ENCODE measurements at regions not wholly inside any gene's neighbourhood (a gene's known extent, or its start where the extent isn't known, plus 50 kb on each side); places are given as distances from the start of the nearest gene placed in this dataset.

DNA sequence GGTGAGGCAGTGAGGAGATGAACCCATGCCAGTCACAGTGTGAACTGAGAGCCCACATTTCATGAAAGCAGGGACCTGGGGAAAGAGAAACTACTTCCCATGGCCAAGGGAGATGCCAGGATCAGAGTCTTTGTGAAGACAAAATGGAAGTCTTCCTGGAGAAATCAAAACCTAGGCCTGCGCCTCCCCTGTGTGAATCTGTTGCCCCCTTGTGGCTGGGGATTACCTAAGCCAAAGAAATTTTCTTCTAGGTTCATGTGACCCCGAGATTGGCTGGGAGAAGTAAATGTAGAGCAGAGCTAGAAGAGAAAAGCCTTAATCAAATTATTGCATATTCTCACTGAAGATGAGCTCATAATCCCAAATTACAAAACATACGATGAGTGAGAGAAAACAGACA lies 1075.3 kb downstream of the TBC1D22A start:
- H3K27ac ChIP-seq (ENCODE audit: low read length) = no peak overlapping the region
- no TSS peak for BruUV-seq (replicated peaks)
- no peak for ATAC-seq
- intact Hi-C loops (cut with micrococcal nuclease; ENCODE audit: unreplicated experiment) (no loop called here), in situ Hi-C loops (cut with HindIII; ENCODE audit: low pct_unique_long_range_greater_than_20kb, low sequenced_read_pairs) (no loop called here)
- no peaks in the 10 kb centered on the region for H3K27me3 ChIP-seq (ENCODE audit: control insufficient read depth, insufficient read depth, low read length)
- POLR2A ChIA-PET = no interaction called here
- no peaks in the 10 kb centered on the region for H3K36me3 ChIP-seq (ENCODE audit: control insufficient read depth, insufficient read depth, low read length)
- CTCF ChIA-PET = no interaction called here
- no peaks in the 10 kb centered on the region for H3K4me1 ChIP-seq (ENCODE audit: control insufficient read depth, insufficient read depth, low read length)
- DNase-seq (ENCODE audit: low read depth, low spot score) = no peak
- TF ChIP-seq SIN3A (IDR thresholded peaks at IDR 0.05; ENCODE audit: borderline replicate concordance, insufficient read depth, low read depth, low read length) (no peak), TCF7L2 (IDR thresholded peaks at IDR 0.05; ENCODE audit: low read depth, low read length) (no peak), CTCF (IDR thresholded peaks at IDR 0.05) (peak; percentile 71), POLR2AphosphoS5 (IDR thresholded peaks at IDR 0.05; ENCODE audit: low read depth, low read length) (no peak)
- TF ChIP-seq, protein P1, sequence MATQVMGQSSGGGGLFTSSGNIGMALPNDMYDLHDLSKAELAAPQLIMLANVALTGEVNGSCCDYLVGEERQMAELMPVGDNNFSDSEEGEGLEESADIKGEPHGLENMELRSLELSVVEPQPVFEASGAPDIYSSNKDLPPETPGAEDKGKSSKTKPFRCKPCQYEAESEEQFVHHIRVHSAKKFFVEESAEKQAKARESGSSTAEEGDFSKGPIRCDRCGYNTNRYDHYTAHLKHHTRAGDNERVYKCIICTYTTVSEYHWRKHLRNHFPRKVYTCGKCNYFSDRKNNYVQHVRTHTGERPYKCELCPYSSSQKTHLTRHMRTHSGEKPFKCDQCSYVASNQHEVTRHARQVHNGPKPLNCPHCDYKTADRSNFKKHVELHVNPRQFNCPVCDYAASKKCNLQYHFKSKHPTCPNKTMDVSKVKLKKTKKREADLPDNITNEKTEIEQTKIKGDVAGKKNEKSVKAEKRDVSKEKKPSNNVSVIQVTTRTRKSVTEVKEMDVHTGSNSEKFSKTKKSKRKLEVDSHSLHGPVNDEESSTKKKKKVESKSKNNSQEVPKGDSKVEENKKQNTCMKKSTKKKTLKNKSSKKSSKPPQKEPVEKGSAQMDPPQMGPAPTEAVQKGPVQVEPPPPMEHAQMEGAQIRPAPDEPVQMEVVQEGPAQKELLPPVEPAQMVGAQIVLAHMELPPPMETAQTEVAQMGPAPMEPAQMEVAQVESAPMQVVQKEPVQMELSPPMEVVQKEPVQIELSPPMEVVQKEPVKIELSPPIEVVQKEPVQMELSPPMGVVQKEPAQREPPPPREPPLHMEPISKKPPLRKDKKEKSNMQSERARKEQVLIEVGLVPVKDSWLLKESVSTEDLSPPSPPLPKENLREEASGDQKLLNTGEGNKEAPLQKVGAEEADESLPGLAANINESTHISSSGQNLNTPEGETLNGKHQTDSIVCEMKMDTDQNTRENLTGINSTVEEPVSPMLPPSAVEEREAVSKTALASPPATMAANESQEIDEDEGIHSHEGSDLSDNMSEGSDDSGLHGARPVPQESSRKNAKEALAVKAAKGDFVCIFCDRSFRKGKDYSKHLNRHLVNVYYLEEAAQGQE (IDR thresholded peaks at IDR 0.05; ENCODE audit: insufficient read depth in 1 of 2, low read depth in 2 of 2, low read length in 1 of 2) = no peak
- no peak overlapping the region for H3K4me3 ChIP-seq (ENCODE audit: low read depth in 2 of 2, low read length in 2 of 2)
- H3K9me3 ChIP-seq (ENCODE audit: control insufficient read depth, insufficient read depth, low read depth, low read length) = no peaks in the 10 kb centered on the region

GRCh38 chr22:47836957-47837356 lies 1074.5 kb downstream of the TBC1D22A start:
- intact Hi-C loops (cut with micrococcal nuclease; ENCODE audit: unreplicated experiment) = no loop called here
- no peaks in the 10 kb centered on the region for H3K9me3 ChIP-seq (ENCODE audit: control insufficient read depth, insufficient read depth, low read depth, low read length)
- in situ Hi-C loops (cut with HindIII; ENCODE audit: low pct_unique_long_range_greater_than_20kb, low sequenced_read_pairs) = no loop called here
- no peaks in the 10 kb centered on the region for H3K36me3 ChIP-seq (ENCODE audit: control insufficient read depth, insufficient read depth, low read length)
- ChIA-PET POLR2A (no interaction called here), CTCF (no interaction called here)
- BruUV-seq (replicated peaks) = no TSS peak
- DNase-seq (ENCODE audit: low read depth, low spot score) = no peak
- no peak overlapping the region for H3K27ac ChIP-seq (ENCODE audit: low read length)
- ATAC-seq = no peak
- no peak overlapping the region for H3K4me3 ChIP-seq (ENCODE audit: low read depth in 2 of 2, low read length in 2 of 2)
- TF ChIP-seq, protein P1 (IDR thresholded peaks at IDR 0.05; ENCODE audit: insufficient read depth in 1 of 2, low read depth in 2 of 2, low read length in 1 of 2) = no peak
- TF ChIP-seq SIN3A (IDR thresholded peaks at IDR 0.05; ENCODE audit: borderline replicate concordance, insufficient read depth, low read depth, low read length) = no peak
- H3K27me3 ChIP-seq (ENCODE audit: control insufficient read depth, insufficient read depth, low read length) = no peaks in the 10 kb centered on the region
- H3K4me1 ChIP-seq (ENCODE audit: control insufficient read depth, insufficient read depth, low read length) = no peaks in the 10 kb centered on the region

Data from Panc1 (cell line).